Prostate gland (tissue), 2 donors: ENCODE measurements at regions not wholly inside any gene's neighbourhood (a gene's known extent, or its start where the extent isn't known, plus 50 kb on each side); places are given as distances from the start of the nearest gene placed in this dataset.

ENCODE experiments used
- POLR2AphosphoS5 ChIP-seq: sonication (generic); formaldehyde crosslinking; IDR thresholded peaks from one replicate; pipeline ENCODE4 v1.6.1; 2017; ENCODE audit warnings: antibody characterized with exemption
- TF ChIP-seq, protein P1 (sequence below), 4 experiments: fragments of 200-600 bp in 2 of 4; fragments of 450-650 bp in 2 of 4; sonication (generic) in 2 of 4; IDR thresholded peaks; 1 replicate in 3 of 4; 2 replicates in 1 of 4; pipeline ENCODE4 v1.5.1; 2016 to 2019; ENCODE audit warnings: antibody characterized with exemption in 4 of 4, mild to moderate bottlenecking in 2 of 4, moderate library complexity in 2 of 4

DNA sequence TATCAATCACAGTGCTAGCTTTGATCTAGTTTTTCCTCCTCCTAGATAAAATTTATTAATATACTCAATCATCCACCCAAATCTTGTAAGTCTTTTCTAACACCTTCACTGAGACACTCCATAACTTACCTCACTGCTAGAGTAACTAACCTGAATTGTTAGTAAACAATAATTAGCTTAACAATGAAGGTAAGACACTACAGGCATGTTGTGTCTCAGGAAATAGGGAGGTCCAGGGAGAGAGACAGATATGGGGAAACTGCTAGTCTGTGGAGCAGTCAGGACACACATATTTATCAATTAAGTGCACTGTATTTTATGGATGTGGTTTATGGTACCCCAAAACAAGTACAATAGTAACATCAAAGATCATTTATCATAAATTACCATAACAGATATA lies 94.2 kb upstream of the SSTR1 start:
- TF ChIP-seq, protein P1, sequence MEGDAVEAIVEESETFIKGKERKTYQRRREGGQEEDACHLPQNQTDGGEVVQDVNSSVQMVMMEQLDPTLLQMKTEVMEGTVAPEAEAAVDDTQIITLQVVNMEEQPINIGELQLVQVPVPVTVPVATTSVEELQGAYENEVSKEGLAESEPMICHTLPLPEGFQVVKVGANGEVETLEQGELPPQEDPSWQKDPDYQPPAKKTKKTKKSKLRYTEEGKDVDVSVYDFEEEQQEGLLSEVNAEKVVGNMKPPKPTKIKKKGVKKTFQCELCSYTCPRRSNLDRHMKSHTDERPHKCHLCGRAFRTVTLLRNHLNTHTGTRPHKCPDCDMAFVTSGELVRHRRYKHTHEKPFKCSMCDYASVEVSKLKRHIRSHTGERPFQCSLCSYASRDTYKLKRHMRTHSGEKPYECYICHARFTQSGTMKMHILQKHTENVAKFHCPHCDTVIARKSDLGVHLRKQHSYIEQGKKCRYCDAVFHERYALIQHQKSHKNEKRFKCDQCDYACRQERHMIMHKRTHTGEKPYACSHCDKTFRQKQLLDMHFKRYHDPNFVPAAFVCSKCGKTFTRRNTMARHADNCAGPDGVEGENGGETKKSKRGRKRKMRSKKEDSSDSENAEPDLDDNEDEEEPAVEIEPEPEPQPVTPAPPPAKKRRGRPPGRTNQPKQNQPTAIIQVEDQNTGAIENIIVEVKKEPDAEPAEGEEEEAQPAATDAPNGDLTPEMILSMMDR (IDR thresholded peaks at IDR 0.05), result no peak
- TF ChIP-seq POLR2AphosphoS5, result no peak
